RCC 7860 (cell line): ENCODE measurements at regions not wholly inside any gene's neighbourhood (a gene's known extent, or its start where the extent isn't known, plus 50 kb on each side); places are given as distances from the start of the nearest gene placed in this dataset.
"Not testable (repeated sequence)": the region's sequence is repeated elsewhere in the genome, so short reads cannot be mapped to it uniquely, and the experiment has no call there.

Experiments used
- DNase-seq: peaks from one replicate; pipeline ENCODE4 v3.0.0-alpha.2; 2015; ENCODE audit warnings: low spot score
- FAIRE-seq: peaks from 2 replicates; lab custom pipeline; 2012; peaks lifted over from hg19 to GRCh38; lab: Jason Lieb, UNC

DNA sequence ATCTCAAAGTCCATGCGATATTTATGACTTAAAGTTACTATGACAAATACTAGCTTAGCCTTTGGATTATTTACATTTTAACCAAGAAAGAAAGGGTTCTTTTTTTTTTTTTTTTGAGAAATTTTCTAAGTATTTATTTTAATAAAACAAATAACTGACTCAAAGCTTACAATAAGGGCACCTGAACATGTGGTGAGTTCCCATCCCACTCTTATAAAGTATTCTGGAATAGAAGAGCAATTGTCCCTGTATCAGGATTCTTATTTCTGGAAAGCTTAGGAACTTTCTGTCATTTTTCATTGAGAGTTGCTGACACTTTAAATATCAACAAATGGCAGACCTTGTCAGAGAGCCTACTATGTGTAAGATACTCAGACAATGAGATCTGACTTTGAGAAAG is 686.1 kb upstream of the SOX9 start:
- DNase-seq (no peak), FAIRE-seq (no peak)

DNA sequence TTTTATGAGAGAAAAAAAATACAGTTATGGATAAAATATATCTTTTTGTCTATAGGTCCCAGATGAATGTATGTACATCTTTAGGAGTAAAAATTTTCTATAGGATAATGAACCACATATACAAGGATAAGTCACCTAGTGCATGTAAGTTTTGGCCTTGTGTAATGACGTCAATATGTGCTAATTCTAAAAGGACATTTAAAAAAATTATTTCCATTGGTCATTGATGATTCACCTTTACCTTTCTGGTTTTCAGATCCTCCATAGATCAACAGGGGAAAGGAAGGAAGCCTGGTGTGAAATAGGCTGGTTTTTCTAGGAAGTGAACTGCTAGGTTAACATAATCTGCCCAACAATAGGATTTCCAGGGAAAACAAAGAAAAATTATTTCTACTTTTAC is 684.3 kb upstream of the SOX9 start:
- no peak for FAIRE-seq
- DNase-seq, result no peak

- DNase-seq, result no peak
- FAIRE-seq, result no peak
Observed at GRCh38 chr17:71437166-71437565, 683.7 kb upstream of the SOX9 start.

GRCh38 chr17:71438631-71439146 is 682.1 kb upstream of the SOX9 start:
- DNase-seq (peak; percentile 93), FAIRE-seq (peak; percentile 91)

DNA sequence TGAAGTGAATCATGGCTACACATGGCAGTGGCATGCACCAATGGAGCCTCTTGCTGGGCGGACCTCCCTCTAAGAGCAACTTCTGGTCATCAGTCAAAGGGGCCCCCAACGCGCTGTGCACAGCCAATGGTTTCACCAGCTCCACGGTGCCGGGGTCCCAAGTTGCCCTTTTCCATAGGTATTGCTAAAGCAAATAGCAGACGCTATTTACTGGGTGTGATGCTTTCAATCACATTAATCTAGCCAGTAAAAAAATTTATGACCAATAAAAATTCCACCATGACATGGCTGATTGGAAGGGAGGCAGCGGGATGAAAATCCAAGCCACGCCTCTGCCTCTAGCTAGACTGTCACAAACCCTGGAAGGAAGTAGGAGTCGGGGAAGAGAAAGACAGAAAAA is 680.3 kb upstream of the SOX9 start:
- DNase-seq, result no peak
- no peak for FAIRE-seq

DNA sequence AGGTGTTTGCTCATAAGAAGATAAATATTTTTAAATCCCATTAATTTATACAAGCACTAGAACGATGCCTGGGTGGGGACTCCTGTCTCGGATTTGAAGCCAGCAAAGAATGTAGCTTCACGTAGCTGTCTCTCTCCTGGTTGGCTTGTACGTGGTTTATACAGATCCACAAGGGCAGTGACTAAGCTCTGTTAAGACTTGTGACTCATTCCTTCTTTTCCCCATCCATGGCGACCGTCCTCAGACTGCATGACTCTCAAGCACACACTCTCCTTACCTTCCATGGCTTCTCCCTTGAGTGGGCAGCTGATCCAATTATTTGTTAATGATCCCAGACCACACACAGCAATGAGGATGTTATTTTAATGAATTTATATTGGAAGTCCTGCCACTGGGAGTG is 679.7 kb upstream of the SOX9 start:
- FAIRE-seq, result peak; percentile 97

DNA sequence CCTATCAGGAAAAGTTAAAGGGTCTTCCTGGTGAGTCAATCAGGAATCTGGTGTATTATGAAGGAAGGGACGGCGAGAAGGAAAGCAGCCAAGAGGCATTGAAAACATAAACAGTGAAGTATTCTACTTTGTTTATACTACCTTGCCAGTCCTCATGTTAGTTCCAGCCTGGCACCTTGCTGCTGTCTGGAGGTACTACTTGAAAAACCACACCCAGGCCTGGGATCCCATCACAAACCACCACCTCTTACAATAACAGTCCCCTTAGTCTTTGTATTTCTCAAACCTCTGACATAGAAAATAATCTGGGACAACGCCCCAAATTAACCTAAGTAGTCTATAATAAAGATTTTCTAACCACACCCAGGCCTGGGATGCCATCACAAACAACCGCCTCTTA is 676.7 kb upstream of the SOX9 start:
- no peak for DNase-seq
- no peak for FAIRE-seq

More for the DNA sequence above, 679.7 kb upstream of the SOX9 start:
- DNase-seq, result peak; percentile 93

- DNase-seq (no peak), FAIRE-seq (no peak)
Observed at GRCh38 chr17:71446645-71447437, 674.0 kb upstream of the SOX9 start.

- FAIRE-seq (no peak), DNase-seq (no peak)
Observed at GRCh38 chr17:71447644-71448043, 673.2 kb upstream of the SOX9 start.

DNA sequence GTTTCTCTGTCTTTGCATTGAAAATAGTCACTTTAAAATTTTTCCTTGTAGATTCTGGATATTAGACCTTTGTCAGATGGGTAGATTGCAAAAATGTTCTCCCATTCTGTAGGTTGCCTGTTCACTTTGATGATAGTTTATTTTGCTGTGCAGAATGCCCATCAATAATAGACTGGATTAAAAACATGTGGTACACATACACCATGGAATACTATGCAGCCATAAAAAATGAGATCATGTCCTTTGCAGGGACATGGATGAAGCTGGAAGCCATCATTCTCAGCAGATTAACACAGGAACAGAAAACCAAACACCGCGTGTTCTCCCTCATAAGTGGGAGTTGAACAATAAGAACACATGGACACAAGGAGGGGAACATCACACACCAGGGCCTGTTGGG is 670.2 kb upstream of the SOX9 start:
- DNase-seq, FAIRE-seq: not testable (repeated sequence)

DNA sequence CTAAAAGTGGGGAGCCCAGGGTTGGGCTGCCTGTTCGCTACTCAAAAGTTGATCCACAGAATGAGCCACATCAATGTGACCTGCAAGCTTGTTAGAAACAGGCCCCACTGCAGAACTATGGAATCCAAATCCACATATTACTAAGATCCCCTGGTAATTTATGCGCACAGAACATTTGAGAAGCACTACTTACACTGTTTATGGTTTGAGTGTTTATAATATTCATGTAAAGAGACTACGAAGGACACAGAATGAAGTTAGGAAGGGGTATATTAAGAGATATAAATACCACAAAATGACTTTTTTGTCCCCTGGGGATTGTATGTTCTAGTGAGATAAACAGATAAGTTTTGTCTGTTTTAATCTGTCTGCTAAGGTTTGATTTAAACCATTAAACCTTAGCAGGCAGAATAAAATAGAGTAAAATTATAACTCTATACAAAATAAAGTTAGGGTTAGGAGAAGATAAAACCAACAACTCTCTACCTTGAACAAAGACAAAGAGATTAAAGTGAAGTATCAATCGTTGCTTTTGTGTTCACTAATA is 666.9 kb upstream of the SOX9 start:
- no peak for FAIRE-seq

DNA sequence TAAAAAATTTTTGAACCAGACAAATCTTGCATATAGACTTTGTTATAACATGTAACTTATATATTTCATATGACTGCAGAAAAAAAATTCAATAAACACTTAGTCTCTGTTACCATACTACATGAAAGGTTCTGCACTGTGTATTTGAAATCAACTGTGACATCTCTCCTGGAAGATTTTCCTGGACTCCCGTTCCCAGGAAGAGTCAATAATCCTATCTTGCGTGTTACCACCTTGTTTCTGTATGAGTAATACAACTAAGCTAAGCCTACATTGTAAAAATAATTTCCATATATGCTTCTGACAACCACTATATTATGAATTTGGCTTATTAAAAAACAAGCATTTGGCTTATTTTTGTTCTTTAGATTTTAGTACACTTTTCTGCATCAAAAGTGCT is 665.6 kb upstream of the SOX9 start:
- FAIRE-seq (no peak), DNase-seq (no peak)

More for the DNA sequence above, 666.9 kb upstream of the SOX9 start:
- DNase-seq, result no peak

DNA sequence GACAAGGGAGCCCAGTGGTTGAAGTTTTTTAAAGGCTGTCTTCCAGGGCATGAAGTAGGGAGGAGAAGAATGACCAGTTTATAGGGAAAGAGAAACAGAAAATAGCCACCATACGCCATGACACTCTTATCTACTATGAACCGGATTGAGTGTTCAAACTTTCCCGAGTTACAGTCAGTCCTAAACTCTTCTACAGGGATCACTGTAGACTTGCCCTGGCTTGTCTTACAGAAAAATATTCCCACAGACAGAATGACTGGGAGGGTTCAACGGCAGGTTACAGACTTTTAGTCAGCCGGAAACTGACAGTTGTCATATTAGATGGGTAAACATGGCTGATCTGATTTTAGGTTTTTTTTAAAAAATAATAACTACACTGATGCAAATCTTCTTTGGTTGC is 662.5 kb upstream of the SOX9 start:
- no peak for FAIRE-seq
- DNase-seq, result no peak

DNA sequence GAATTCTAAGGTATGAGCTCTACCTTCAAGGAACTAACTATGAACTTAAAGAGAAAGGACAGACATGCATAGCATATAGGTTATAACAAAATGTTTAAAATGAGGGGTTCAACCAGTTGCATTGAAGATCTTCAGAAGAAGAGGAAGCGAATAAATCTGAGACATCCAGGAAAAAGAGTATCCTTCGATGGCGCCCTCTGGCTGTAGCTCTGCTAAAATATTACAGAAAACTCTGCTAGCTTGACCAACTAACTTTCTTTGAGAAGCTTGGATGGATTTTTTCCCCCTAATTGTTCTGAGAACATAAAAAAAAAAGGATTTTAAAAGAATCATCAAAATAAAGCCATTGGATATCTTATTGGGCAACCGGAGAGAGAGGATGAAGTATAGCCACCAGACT is 659.9 kb upstream of the SOX9 start:
- DNase-seq (no peak), FAIRE-seq (peak; percentile 7)

GRCh38 chr17:71461498-71462169 is 659.2 kb upstream of the SOX9 start:
- DNase-seq, result no peak
- FAIRE-seq, result no peak

DNA sequence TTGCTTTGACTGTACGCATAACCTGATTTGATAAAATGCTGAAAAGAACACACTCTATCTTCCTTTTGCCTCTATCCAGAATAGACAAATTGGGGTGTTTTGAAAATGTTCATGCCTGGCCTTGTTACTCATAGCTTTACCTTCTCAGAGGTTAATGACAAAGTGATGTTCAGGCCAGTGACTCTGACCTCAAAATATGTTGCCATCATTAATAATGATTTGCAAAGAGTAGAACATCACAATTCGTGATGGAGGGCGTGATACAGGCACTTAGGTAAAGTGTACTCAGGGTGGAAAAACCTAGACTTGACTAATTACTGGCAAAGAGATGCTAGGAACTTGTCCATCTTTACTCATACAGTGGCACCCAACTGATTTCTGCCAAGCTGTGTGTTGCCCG is 656.6 kb upstream of the SOX9 start:
- DNase-seq (no peak), FAIRE-seq (no peak)

DNA sequence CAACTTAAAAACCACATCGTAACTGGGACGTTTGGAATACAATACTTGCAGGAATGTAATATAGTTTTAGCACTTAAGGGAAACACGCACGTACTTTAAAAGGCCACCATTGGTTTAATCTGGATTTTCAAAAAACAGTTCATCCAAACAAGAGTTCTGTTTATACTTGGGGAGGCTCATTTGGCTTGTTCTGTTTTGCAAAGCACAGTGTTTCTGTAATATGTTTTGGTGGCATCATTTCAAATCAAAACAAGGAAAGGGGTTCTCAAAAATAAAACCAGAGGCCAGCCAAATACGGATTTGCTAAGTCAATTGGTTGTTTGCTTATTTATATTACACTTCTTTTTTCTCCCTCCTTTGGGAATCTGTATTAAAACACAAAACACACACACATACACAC is 656.1 kb upstream of the SOX9 start:
- no peak for DNase-seq
- FAIRE-seq, result no peak

DNA sequence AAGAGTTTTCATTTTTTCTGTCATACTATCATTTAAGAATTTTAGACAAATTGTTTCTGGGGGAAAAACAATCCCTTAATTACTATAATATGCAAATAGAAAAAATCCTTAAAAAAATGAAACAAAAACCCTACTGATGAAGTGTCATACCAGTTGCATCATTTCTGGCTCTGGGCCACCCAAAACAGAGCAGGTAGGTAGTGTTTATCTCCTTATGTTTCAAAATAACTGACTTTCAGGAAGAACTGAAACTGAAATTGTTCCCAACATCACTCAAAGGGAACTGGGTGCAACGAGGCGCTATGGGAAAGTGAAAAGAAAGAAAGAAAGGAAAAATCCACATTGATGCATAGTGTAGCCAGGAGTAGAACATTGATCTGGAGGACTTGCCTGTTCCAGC is 653.1 kb upstream of the SOX9 start:
- no peak for DNase-seq
- FAIRE-seq, result no peak

DNA sequence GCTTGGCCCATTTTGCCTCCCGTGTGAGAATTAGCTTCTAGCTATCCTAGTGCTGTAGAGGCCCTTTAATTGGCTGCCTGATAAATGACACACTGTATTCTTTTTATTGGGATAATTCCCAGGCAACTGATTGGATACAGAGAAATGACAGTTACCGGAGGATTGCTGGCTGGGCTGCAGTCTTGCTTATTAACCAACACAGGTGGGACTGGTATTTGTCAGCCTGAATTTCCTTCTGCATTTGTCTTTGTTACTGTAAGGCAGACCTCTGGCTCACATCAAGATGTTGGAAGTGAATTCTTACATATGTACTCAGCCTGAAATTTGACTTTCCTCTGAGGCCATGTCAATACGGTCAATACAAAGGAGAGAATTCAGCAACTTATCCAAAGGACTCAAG is 650.8 kb upstream of the SOX9 start:
- no peak for DNase-seq
- no peak for FAIRE-seq

GRCh38 chr17:71472809-71473789 is 647.7 kb upstream of the SOX9 start:
- FAIRE-seq (peak; percentile 29), DNase-seq (peak; percentile 58)

DNA sequence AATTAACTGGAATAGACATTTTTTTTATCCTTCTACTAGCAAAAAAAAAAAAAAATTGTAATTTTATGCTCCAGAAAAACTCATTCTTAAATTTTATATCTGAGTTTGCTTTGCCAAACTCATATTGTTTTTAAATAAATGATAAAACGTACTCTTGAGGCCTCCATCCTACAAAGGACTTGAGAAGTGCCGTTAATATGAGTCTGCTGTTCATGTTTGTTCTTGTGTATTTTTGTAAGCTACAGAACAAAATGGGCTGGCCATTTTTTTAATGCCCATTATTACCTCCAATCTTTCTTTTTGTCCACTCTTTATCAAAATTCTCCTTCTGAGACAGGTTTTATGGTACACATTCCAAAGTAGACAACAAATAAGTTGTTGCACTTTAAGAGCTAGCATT is 643.5 kb upstream of the SOX9 start:
- FAIRE-seq (no peak), DNase-seq (no peak)
